ENCODE measurements at regions not wholly inside any gene's neighbourhood (a gene's known extent, or its start where the extent isn't known, plus 50 kb on each side); places are given as distances from the start of the nearest gene placed in this dataset.

GRCh38 chr9:106632621-106633020 is 230.3 kb upstream of the ZNF462 start:
- TF ChIP-seq, protein P1, sequence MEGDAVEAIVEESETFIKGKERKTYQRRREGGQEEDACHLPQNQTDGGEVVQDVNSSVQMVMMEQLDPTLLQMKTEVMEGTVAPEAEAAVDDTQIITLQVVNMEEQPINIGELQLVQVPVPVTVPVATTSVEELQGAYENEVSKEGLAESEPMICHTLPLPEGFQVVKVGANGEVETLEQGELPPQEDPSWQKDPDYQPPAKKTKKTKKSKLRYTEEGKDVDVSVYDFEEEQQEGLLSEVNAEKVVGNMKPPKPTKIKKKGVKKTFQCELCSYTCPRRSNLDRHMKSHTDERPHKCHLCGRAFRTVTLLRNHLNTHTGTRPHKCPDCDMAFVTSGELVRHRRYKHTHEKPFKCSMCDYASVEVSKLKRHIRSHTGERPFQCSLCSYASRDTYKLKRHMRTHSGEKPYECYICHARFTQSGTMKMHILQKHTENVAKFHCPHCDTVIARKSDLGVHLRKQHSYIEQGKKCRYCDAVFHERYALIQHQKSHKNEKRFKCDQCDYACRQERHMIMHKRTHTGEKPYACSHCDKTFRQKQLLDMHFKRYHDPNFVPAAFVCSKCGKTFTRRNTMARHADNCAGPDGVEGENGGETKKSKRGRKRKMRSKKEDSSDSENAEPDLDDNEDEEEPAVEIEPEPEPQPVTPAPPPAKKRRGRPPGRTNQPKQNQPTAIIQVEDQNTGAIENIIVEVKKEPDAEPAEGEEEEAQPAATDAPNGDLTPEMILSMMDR (IDR thresholded peaks at IDR 0.05; ENCODE audit: control insufficient read depth, insufficient read depth, low read depth, low read length, missing control alignments): no peak
- H3K4me3 ChIP-seq (ENCODE audit: control insufficient read depth, low read depth, low read length): no peak overlapping the region
- DNase-seq (ENCODE audit: low read depth): no peak

DNA sequence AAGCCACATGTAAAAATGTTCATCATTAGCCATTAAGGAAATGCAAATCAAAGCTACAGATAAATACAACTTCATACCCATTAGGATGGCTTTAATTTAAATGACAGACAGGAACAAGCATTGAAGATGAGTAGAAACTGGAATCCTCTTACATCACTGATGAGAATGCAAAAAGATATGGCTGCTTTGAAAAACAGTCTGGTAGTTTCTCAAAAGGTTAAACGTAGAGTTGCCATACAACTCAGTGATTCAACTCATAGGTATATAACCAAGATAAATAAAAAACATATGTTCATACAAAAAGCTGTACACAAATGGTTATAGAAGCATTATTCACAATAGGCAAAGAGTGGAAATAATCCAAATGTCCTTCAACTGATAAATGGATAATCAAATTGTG is 228.8 kb upstream of the ZNF462 start:
- TF ChIP-seq, protein P1 (IDR thresholded peaks at IDR 0.05; ENCODE audit: control insufficient read depth, insufficient read depth, low read depth, low read length, missing control alignments): no peak
- no peak for DNase-seq (ENCODE audit: low read depth)
- H3K4me3 ChIP-seq (ENCODE audit: control insufficient read depth, low read depth, low read length): no peak overlapping the region

- TF ChIP-seq, protein P1 (IDR thresholded peaks at IDR 0.05; ENCODE audit: control insufficient read depth, insufficient read depth, low read depth, low read length, missing control alignments): no peak
- DNase-seq (ENCODE audit: low read depth): no peak
- H3K4me3 ChIP-seq (ENCODE audit: control insufficient read depth, low read depth, low read length): no peak overlapping the region
Observed at GRCh38 chr9:106634641-106635040, 228.3 kb upstream of the ZNF462 start.

- H3K4me3 ChIP-seq (ENCODE audit: control insufficient read depth, low read depth, low read length): no peak overlapping the region
- TF ChIP-seq, protein P1 (IDR thresholded peaks at IDR 0.05; ENCODE audit: control insufficient read depth, insufficient read depth, low read depth, low read length, missing control alignments): no peak
- DNase-seq (ENCODE audit: low read depth): no peak
Observed at GRCh38 chr9:106637486-106637885, 225.5 kb upstream of the ZNF462 start.

GRCh38 chr9:106639873-106640568 is 222.9 kb upstream of the ZNF462 start:
- H3K4me3 ChIP-seq (ENCODE audit: control insufficient read depth, low read depth, low read length): no peak overlapping the region
- DNase-seq (ENCODE audit: low read depth): no peak
- TF ChIP-seq, protein P1 (IDR thresholded peaks at IDR 0.05; ENCODE audit: control insufficient read depth, insufficient read depth, low read depth, low read length, missing control alignments): no peak

DNA sequence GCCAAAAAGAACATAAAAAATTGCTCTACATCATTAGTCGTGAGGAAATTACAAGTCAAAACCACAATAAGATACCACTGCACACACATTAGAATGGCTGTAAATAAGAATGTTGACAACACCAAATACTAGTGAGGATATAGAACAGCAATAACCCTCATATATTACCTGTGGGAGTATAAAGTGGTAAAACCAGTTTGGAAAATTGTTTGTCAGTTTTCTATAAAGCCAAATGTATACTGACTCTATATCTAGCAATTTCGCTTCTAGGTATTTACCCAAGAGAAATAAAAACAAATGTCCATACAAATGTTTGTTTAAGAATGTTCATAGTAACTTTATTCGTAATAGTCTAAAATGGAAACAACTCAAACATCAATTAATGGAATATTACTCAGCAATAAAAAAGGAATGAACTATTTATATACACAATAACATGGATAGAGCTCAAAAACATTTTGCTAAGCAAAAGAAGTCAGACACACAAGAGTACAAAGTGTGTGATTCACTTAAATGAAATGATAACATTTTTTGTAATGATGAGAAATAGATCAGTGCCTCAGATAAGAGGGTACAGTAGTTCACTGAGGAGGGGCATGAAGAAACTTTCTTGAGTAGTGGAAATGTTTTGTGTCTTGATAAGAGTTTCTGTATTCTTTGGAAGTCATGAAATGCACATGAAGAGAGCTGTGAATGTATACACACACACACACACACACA is 219.6 kb upstream of the ZNF462 start:
- DNase-seq (ENCODE audit: low read depth): no peak
- no peak overlapping the region for H3K4me3 ChIP-seq (ENCODE audit: control insufficient read depth, low read depth, low read length)
- TF ChIP-seq, protein P1 (IDR thresholded peaks at IDR 0.05; ENCODE audit: control insufficient read depth, insufficient read depth, low read depth, low read length, missing control alignments): no peak
